ENCODE measurements at regions not wholly inside any gene's neighbourhood (a gene's known extent, or its start where the extent isn't known, plus 50 kb on each side); places are given as distances from the start of the nearest gene placed in this dataset.

DNA sequence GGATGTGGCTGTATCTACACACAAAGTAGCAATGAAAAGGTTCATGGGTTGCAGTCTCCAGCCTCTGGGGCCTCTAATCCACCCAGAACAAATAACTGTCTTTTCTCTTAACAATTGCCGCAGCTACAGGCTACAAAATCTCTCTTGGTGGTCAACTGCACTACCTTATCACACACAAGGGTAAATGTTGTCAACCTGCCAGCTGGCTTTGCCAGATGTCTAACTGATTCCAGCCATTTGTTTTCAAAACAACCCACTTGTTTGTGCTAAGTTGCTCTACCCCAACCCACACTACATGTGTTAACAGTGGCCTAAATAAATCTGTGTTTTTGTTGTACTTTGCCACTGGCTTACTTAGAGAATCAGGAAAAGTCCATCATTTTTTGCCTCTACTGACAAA, 447.3 kb downstream of the TAFA4 start:
- no peaks in the 10 kb centered on the region for H3K9me3 ChIP-seq (ENCODE audit: low read length)
- H3K79me2 ChIP-seq (ENCODE audit: insufficient read depth, low read length): no peaks in the 10 kb centered on the region
- TF ChIP-seq, protein P1, sequence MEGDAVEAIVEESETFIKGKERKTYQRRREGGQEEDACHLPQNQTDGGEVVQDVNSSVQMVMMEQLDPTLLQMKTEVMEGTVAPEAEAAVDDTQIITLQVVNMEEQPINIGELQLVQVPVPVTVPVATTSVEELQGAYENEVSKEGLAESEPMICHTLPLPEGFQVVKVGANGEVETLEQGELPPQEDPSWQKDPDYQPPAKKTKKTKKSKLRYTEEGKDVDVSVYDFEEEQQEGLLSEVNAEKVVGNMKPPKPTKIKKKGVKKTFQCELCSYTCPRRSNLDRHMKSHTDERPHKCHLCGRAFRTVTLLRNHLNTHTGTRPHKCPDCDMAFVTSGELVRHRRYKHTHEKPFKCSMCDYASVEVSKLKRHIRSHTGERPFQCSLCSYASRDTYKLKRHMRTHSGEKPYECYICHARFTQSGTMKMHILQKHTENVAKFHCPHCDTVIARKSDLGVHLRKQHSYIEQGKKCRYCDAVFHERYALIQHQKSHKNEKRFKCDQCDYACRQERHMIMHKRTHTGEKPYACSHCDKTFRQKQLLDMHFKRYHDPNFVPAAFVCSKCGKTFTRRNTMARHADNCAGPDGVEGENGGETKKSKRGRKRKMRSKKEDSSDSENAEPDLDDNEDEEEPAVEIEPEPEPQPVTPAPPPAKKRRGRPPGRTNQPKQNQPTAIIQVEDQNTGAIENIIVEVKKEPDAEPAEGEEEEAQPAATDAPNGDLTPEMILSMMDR (IDR thresholded peaks at IDR 0.05; ENCODE audit: low read length): no peak
- no peak for TF ChIP-seq EZH2 (IDR thresholded peaks at IDR 0.05; ENCODE audit: borderline replicate concordance, low read length)

DNA sequence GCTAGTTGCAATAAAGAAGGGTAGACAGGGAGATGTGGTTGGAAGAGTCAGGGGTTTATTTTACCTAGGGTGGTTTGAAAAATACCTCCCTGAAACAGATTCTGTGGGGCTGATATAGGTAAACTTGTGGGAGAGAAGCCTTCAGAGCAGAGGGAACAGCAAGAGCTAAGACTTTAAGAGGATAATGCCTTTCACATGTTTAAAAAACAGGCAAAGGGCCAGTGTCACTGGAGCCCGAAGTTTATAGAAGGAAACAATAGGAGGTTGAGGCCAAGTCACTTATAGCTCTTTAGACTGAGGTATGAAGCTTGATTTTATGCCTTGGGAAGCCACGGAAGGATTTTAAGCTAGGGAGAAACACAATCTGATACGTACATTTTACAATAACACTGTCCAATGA, 448.7 kb downstream of the TAFA4 start:
- no peaks in the 10 kb centered on the region for H3F3A ChIP-seq (ENCODE audit: insufficient read depth, low read length)
- TF ChIP-seq, protein P1 (IDR thresholded peaks at IDR 0.05; ENCODE audit: low read length): no peak
- no peak for TF ChIP-seq EZH2 (IDR thresholded peaks at IDR 0.05; ENCODE audit: borderline replicate concordance, low read length)
- H3K4me3 ChIP-seq (ENCODE audit: low read depth, low read length, poor library complexity, severe bottlenecking): no peak overlapping the region
- no peak overlapping the region for H3K9ac ChIP-seq (ENCODE audit: low read length)
- no peaks in the 10 kb centered on the region for H3K4me1 ChIP-seq (ENCODE audit: insufficient read depth, low read length, severe bottlenecking)
- no peaks in the 10 kb centered on the region for H3K9me2 ChIP-seq (ENCODE audit: low read depth, low read length)
- no peaks in the 10 kb centered on the region for H3K79me2 ChIP-seq (ENCODE audit: insufficient read depth, low read length)
- no peaks in the 10 kb centered on the region for H4K20me1 ChIP-seq (ENCODE audit: insufficient read depth, low read length)
- no peak overlapping the region for H3K4me2 ChIP-seq (ENCODE audit: low read length)
- no peak overlapping the region for H2AFZ ChIP-seq (ENCODE audit: low read length)
- H3K36me3 ChIP-seq (ENCODE audit: insufficient read depth, low read length): no peaks in the 10 kb centered on the region
- no peak overlapping the region for H3K27ac ChIP-seq (ENCODE audit: low read depth, low read length, poor library complexity, severe bottlenecking)
- H3K9me3 ChIP-seq (ENCODE audit: low read length): no peaks in the 10 kb centered on the region
- H3K27me3 ChIP-seq (ENCODE audit: insufficient read depth, low read length): no peaks in the 10 kb centered on the region

More for the DNA sequence above, 447.3 kb downstream of the TAFA4 start:
- no peak overlapping the region for H3K27ac ChIP-seq (ENCODE audit: low read depth, low read length, poor library complexity, severe bottlenecking)
- H3F3A ChIP-seq (ENCODE audit: insufficient read depth, low read length): no peaks in the 10 kb centered on the region
- no peak overlapping the region for H3K9ac ChIP-seq (ENCODE audit: low read length)
- no peaks in the 10 kb centered on the region for H3K4me1 ChIP-seq (ENCODE audit: insufficient read depth, low read length, severe bottlenecking)
- H4K20me1 ChIP-seq (ENCODE audit: insufficient read depth, low read length): no peaks in the 10 kb centered on the region
- H3K9me2 ChIP-seq (ENCODE audit: low read depth, low read length): no peaks in the 10 kb centered on the region
- H3K4me3 ChIP-seq (ENCODE audit: low read depth, low read length, poor library complexity, severe bottlenecking): no peak overlapping the region
- H3K27me3 ChIP-seq (ENCODE audit: insufficient read depth, low read length): no peaks in the 10 kb centered on the region
- H3K4me2 ChIP-seq (ENCODE audit: low read length): no peak overlapping the region
- H2AFZ ChIP-seq (ENCODE audit: low read length): no peak overlapping the region
- H3K36me3 ChIP-seq (ENCODE audit: insufficient read depth, low read length): no peaks in the 10 kb centered on the region

DNA sequence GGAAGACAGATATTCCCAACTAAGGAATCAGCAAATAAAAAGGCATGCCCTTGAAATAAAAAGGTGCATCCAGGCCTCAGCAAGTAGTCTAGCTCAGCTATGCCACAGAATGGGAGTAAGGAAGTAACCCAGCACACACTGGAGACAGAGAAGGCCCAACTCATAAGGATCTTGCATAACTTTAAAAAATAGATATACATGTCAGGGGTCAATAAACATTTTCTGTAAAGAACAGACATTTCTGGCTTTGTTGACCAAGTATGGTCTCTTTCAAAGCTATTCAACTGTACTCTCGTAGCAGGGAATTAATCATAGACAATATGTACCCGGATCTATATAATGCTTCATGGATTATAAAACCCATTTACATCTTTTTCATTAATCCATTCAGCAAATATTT, 449.3 kb downstream of the TAFA4 start:
- H3K9ac ChIP-seq (ENCODE audit: low read length): no peak overlapping the region
- H3F3A ChIP-seq (ENCODE audit: insufficient read depth, low read length): no peaks in the 10 kb centered on the region
- H3K4me2 ChIP-seq (ENCODE audit: low read length): no peak overlapping the region
- H4K20me1 ChIP-seq (ENCODE audit: insufficient read depth, low read length): no peaks in the 10 kb centered on the region
- no peaks in the 10 kb centered on the region for H3K4me1 ChIP-seq (ENCODE audit: insufficient read depth, low read length, severe bottlenecking)
- no peak overlapping the region for H2AFZ ChIP-seq (ENCODE audit: low read length)
- no peak overlapping the region for H3K4me3 ChIP-seq (ENCODE audit: low read depth, low read length, poor library complexity, severe bottlenecking)
- no peaks in the 10 kb centered on the region for H3K27me3 ChIP-seq (ENCODE audit: insufficient read depth, low read length)
- TF ChIP-seq, protein P1 (IDR thresholded peaks at IDR 0.05; ENCODE audit: low read length): no peak
- no peak for TF ChIP-seq EZH2 (IDR thresholded peaks at IDR 0.05; ENCODE audit: borderline replicate concordance, low read length)
- no peaks in the 10 kb centered on the region for H3K9me3 ChIP-seq (ENCODE audit: low read length)
- no peaks in the 10 kb centered on the region for H3K79me2 ChIP-seq (ENCODE audit: insufficient read depth, low read length)
- H3K27ac ChIP-seq (ENCODE audit: low read depth, low read length, poor library complexity, severe bottlenecking): no peak overlapping the region
- no peaks in the 10 kb centered on the region for H3K9me2 ChIP-seq (ENCODE audit: low read depth, low read length)
- no peaks in the 10 kb centered on the region for H3K36me3 ChIP-seq (ENCODE audit: insufficient read depth, low read length)

All from OCI-LY1 (cell line).